HG03558 (cell line): ENCODE measurements at regions not wholly inside any gene's neighbourhood (a gene's known extent, or its start where the extent isn't known, plus 50 kb on each side); places are given as distances from the start of the nearest gene placed in this dataset.

Experiments used
- ATAC-seq: cut with Tn5 transposase; IDR thresholded peaks from one replicate; pipeline ENCODE4 v1.9.1; 2021; ENCODE audit warnings: moderate number of reproducible peaks; ENCODE audit not compliant: unreplicated experiment; ENCODE audit errors: extremely low read depth

DNA sequence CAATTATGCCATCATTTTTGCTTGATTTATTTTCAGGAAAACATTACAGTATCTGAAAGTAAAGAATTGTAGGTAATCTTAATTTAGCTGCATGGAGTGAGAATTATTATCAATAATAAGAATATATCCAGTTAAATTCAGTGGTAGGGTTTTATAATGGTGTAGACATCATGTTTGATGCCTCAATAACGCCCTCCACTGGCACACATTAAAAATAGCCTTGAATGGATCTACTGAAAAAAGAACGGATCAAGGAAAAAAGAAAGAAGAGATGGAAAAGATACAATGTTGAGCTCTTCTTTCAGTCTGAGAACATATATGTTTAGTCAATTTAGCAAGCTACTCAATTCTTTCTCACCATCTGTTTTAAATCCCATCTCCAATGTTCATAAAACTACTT, 319.2 kb downstream of the CDC14C start:
- no peak for ATAC-seq

DNA sequence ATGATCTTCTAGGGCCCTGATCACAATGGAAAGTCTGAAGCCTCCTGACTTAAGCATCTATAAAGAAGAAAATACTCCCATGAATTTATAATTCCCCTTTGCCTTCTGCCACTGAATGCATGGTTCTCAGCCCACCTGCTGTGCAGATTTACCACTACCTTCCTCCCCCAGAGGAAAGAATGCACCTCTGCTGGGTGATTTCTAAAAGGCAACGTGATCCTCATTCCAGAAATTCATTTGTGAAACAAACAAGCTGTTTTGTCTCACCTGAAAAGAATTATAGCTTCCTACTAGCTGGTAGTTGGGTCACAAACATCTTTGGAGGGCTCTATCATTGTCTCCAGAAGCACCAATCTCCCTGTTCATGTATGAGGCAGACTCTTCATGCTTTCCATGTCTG, 320.2 kb downstream of the CDC14C start:
- no peak for ATAC-seq

DNA sequence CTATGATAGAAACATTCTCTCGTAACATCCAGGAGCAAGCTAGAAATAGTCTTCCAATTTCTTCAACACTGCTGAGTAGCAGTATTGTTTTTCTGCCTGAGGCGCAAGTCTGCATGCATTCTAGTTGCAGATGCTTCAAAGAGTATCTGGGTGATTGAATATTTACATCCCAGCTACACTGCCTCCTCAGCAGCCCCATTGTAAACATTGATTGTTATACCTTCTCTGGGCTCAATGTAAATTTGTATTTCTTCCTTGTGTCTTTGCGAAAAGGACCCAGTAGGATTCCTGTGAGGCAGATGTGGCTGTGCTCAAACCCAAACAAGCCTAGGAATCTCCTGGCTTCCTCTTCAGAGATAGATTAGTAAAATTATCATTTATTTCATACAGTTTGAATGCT, 320.7 kb downstream of the CDC14C start:
- no peak for ATAC-seq

DNA sequence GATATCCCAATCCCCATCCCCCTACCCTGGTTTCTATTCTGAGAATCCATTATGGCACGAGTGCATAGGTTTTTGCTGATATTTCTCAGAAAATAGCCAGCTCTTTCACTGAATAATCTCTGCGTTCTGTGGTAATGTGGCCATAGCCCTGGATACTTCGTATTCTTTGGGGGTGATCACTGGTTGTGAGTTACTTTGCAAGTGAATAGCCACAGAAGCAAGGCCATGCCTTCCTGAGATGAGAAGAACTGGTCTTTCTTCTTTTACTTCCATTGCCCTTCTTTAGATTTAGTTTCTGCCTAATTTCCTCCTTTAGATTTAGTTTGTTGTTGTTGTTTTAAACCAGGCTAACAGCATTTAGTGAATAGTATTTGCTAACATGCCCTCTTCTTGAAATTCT, 323.4 kb downstream of the CDC14C start:
- no peak for ATAC-seq

- no peak for ATAC-seq
These were observed 330.7 kb downstream of the CDC14C start for GRCh38 chr7:49255054-49255453.

GRCh38 chr7:49260538-49260937, 336.2 kb downstream of the CDC14C start:
- no peak for ATAC-seq

DNA sequence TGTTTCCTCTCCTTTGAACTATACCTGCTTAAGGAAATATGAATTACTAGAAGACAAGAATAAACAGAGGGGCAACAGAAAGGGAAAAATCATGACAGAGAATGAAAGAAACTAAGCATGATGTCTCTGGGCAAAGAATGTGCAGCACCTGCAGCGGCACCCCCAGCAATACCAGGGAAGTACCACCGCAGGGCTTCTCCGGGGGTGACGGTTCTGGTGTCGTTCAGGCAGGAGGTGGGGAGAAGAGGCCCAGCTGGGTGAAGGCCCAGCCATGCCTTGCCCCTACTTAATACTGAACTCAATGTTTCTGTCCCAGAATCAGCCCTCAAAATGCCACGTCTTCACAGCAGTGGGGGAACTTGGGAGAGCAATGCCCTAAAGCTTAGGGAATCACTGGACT, 337.6 kb downstream of the CDC14C start:
- no peak for ATAC-seq

GRCh38 chr7:49264530-49264929, 340.2 kb downstream of the CDC14C start:
- ATAC-seq, result no peak

GRCh38 chr7:49273897-49274296, 349.6 kb downstream of the CDC14C start:
- no peak for ATAC-seq

GRCh38 chr7:49279891-49280290, 355.5 kb downstream of the CDC14C start:
- ATAC-seq, result no peak

GRCh38 chr7:49287653-49288052, 363.3 kb downstream of the CDC14C start:
- no peak for ATAC-seq

DNA sequence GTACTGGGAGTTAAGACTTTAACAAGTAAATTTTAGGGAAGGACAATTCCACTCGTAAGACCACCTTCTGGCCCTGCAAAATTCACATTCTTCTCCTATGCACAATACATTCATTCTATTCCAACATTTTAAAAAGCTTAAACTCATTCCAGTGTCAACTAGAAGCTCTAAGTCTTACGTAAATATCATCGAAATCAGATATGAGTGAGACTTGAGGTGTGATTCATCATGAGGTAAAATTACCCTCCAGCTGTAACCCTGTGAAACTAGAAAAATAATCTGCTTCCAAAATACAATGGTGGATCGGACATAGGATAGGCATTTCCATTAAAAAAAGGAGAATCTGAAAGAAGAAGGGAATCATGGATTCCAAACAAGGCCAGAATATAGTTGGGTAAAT, 370.3 kb downstream of the CDC14C start:
- ATAC-seq, result no peak

GRCh38 chr7:49295146-49295545, 370.8 kb downstream of the CDC14C start:
- no peak for ATAC-seq

GRCh38 chr7:49297958-49298357, 373.6 kb downstream of the CDC14C start:
- ATAC-seq, result no peak

GRCh38 chr7:49308787-49309186, 384.4 kb downstream of the CDC14C start:
- no peak for ATAC-seq

DNA sequence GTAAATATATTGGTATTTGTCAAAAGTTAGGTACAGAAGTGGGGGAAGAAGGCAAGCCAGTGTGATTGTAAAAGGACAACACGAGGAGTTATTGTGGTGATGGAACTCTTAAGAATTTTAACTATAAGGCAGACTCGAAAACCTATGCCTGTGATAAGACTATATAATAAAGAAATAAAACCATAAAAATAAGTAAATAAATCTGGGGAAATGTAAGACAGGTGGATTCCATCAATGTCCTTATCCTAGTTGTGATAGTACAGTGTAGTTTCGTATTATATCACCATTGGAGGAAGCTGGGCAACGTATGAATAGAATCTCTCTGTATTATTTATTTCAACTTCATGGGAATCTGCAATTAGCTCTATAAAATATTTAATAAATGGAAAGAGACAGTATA, 395.7 kb downstream of the CDC14C start:
- ATAC-seq, result no peak

DNA sequence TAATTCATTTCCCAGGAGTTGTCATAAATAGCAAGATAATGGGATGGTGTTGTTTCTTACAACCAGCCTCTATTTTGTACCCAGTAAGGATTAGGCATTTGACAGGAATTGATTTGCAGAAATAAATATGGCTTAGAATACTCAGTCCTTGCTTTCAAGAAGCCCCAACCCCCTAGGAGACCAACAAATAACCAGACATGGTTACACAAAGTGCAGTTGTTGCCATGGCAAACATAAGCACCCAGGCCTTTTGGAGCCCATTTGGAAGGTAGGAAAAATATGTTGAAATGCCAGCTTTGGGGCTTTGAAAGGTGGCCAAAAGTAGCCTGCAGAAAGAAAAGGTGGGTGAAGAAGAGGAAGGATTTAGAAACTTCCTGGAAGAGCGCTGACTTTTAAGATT, 397.5 kb downstream of the CDC14C start:
- no peak for ATAC-seq

GRCh38 chr7:49322476-49322875, 398.1 kb downstream of the CDC14C start:
- no peak for ATAC-seq

DNA sequence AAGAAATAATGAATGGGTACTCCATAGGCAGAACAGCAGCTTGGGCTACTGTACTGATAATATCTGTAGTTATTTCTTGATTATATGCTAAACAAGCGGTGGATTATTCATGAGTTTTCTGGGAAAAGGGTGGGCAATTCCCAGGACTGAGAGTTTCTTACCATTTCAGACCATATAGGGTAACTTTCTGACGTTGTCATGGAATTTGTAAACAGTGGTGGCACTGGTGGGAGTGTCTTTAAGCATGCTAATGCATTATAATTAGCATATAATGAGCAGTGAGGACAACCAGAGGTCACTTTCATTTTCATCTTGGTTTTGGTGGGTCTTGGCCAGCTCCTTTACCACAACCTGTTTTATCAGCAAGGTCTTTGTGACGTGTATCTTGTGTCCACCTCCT, 399.7 kb downstream of the CDC14C start:
- no peak for ATAC-seq

DNA sequence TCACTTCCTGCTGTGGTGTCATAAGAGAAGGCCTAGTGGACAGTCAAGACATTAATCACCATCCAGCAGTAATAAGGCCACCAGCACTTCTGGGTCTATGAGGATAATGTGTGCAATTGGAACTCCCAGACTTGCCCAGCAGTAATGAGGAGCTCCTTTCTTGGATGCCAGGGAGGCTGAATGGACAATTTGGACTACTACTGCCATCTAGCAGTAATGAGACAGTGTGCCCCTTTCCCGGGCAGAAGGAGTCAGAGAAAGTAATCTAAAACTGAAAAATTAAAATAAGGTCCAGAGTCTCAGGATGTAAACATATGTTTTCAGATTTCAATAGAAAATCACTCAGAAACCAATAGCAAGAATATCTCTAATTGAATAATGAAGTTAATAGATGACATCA, 400.4 kb downstream of the CDC14C start:
- no peak for ATAC-seq

DNA sequence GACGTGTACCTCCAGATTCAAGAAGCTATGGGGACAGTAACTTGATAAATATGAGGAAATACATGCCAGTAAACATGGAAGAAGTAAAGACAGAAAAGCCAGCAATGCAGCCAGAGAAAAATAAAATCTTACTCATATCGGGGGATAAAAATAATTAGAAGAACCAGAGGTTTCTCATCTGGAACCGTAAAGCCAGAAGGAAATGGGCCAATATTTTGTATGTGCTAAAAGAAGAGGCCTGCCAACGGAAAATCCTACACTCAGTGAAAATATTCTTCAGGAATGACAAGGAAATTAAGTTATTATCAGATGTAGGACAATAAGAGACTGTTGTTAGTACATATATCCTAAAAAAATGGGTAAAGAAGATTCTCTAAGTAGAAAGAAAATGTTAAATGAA, 401.2 kb downstream of the CDC14C start:
- no peak for ATAC-seq

- no peak for ATAC-seq
These were observed 402.8 kb downstream of the CDC14C start for GRCh38 chr7:49327155-49327554.

- no peak for ATAC-seq
These were observed 409.0 kb downstream of the CDC14C start for GRCh38 chr7:49333180-49333881.
